GM18505 (cell line): ENCODE measurements at regions not wholly inside any gene's neighbourhood (a gene's known extent, or its start where the extent isn't known, plus 50 kb on each side); places are given as distances from the start of the nearest gene placed in this dataset.

Experiments used
- ATAC-seq: cut with Tn5 transposase; IDR thresholded peaks from one replicate; pipeline ENCODE4 v1.9.1; 2021; ENCODE audit not compliant: unreplicated experiment
- POLR2A ChIP-seq: IDR thresholded peaks from 4 replicates; pipeline ENCODE4 v1.6.1; 2011; ENCODE audit warnings: borderline replicate concordance; ENCODE audit not compliant: insufficient read depth, insufficient read length; ENCODE audit errors: extremely low read depth

DNA sequence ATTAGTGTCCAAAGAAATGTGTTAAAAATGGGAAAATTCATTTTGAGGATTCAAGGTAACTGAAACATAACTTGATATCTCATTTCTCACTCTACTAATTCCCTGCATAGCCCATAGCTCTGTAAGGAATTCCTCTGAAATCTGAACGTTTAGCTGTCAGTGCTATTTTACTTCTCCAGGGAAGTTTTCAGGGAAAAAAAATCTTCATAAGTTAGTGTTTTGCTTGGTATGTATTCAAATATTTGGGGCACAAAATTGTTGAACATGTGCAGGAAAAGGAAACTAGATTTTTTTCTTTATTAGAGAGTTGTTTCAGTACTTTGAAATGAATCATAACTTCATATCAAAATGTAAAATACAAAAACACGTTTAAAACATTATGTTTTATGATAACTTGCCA lies 891.4 kb downstream of the CENPC start:
- no peak for TF ChIP-seq POLR2A
- ATAC-seq, result no peak

DNA sequence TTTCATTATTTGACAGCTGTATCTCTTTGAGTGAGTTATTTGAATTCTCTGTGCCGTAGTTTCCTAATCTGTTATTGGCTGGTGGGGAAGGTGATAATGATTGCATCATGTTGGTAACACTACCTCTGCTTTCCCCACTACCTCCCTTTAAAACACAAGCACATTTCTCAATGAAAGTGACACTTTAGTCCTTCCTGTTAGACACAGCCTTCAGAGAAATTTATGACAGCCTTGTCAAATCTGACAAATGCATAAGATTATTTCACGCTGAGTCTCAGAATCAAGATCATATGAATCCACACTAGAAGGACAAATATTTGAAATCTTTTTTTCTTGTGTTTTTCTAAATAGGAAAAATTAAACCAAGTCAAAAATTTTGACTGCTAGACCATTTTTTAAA lies 896.1 kb downstream of the CENPC start:
- TF ChIP-seq POLR2A, result no peak
- no peak for ATAC-seq

DNA sequence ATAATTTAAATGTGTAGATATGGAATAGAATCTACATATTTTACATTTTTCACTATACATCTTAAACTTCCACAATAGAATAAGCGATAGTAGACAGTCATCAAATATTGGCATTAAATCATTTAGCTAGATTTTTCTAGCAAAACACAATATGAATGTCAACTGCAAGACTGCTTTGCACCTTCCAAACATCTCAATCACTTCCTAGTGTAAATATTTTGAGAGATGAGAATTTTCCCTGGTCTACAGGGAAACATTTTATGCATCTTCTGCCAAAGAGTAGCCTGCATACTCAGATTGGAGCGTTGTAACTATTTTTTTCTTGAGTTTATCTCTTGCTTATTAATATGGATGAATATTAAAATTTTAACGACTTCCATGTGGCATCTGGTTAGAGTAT lies 897.4 kb downstream of the CENPC start:
- TF ChIP-seq POLR2A, result no peak
- ATAC-seq, result no peak

DNA sequence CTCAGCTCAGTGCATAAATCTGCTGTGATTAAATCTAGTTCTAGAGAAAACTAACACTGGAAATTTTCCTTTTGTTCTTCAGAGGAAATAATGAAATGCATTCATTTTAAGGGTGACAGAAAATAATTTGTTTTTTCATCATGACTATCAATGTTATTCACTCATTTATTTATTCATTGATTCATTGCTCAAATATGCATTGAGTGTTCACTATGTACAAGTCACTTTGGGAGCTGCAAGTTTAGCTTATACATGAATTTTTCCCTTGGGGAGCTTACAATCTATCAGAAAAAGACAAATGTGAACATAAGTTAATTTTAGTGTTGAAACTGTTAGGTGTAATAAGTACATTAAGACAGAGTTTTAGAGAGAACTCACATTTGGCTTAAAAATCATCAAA lies 897.8 kb downstream of the CENPC start:
- TF ChIP-seq POLR2A, result no peak
- no peak for ATAC-seq

DNA sequence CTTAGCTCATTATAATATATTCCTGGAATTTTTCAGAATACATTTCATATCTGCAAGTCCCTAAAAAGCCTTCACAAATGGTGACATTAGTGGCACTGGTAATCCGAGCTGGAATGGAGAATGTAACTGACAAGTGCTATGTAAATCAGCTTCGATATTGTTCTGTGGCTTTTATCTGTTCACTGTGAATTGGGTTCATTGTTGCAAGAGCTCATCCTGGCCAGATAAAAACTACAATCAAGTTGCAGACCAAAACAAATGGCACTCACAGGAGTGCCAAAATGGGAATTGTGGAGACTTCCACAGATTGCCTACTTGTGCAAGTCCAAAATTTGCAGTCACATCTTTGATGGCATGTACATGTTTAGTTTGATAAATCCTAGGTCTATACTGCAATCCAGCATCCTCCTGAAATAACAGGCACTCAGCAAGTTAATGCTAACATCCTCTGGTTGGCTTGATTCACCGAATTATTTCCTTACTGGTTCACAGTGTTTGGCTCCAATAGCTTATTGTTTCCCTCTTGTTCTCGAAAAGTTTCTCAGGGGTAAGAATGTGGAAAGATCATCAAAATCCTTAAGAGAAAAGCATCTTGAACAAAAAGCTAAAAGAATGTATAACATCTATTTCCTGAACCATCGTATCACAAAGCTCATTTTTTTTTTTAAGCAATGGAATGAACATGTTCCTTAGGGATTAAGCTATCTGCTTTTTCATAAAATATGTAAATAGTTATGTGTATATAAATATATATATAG lies 904.9 kb downstream of the CENPC start:
- TF ChIP-seq POLR2A, result no peak
- no peak for ATAC-seq

DNA sequence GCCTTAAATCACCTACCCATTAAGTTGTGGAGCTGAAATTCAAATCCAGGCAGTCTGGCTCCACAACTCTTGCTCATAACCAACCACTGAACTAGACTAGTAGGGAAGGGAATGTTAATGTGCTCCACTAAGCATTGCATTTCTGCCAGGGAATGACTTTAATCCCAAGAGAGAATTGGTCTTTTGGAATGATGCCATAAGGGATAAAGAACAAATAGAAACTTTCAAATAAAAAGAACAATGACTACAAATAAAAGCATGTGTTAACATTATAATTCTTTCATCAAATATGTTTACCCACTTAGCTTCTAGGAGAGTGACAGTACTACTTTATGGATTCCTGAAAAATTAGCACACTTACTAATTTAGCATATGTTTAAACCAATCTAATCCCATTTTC lies 905.9 kb downstream of the CENPC start:
- no peak for ATAC-seq
- no peak for TF ChIP-seq POLR2A

DNA sequence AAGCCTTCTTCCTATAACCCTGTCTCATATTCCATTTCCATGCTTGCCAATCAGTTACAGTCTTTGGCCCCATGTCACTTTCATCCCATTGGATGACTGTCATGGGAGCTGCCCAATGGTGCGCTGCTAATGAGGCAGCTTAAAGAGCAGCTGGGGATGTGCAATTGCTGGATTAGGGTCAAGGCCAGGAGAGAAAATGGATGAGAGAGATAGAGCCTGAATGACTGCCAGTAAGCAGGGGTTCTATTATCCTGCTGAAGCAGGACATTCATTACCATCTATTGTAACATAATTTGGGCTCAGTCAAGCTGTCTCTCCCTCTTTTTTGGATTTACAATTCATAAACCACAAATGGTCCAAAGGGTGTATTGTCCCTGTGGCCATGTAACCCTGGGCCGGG lies 909.0 kb downstream of the CENPC start:
- no peak for ATAC-seq
- TF ChIP-seq POLR2A, result no peak

DNA sequence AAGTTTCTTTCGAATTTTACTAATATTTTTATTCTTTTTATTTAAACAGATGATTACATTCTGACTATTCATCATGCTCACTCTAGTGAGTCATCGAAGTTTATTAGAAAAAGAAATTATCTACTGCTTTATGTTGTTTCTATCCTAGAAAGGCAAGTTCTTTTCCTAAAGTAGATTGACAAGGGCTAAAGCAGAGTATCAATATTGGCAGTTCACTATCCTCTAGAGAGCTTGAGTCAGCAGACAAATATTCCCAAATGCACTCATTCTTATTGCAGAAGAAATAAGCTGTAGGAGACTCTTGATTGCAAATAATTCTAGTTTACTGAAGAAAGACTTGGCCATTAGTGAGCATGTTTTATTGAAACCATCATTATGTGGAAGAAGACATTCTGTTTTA lies 911.8 kb downstream of the CENPC start:
- ATAC-seq, result no peak
- TF ChIP-seq POLR2A, result no peak

DNA sequence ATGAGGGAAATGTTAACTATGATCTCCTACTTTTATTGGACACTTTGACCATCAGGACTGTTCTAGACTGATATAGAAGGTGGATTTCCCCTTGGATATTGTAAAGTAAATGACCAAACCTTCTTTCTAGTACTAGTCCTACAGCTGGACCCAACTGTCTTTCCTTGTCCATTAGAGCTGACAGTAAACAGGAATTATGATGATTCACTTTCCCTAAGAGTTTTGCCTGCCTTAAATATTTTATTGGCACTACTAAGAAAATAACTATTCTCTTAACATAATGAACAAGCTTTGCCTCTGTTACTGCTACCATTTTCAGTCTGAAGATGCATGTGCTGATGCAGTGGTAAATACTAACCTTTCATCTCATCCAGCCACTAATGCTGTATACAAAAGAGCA lies 915.4 kb downstream of the CENPC start:
- no peak for ATAC-seq
- TF ChIP-seq POLR2A, result no peak

DNA sequence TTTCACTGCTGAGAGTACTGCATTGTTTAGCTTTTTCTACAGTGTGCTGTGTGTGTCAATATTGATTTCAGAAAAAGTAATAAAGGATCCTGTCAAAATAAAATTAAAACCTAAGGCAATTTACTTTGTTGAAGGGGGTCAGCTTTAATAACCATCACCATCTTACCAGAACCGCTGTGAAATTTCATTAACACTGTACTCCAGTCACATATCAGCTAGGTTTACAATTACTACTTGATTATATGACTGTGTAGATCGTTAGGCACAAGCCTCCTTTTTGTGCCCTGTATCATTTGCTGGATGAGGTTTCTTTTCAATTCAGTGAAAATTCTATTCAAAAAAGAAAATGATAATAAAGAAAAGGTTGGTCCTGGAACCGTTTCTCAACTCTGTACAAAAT lies 917.2 kb downstream of the CENPC start:
- no peak for ATAC-seq
- no peak for TF ChIP-seq POLR2A

DNA sequence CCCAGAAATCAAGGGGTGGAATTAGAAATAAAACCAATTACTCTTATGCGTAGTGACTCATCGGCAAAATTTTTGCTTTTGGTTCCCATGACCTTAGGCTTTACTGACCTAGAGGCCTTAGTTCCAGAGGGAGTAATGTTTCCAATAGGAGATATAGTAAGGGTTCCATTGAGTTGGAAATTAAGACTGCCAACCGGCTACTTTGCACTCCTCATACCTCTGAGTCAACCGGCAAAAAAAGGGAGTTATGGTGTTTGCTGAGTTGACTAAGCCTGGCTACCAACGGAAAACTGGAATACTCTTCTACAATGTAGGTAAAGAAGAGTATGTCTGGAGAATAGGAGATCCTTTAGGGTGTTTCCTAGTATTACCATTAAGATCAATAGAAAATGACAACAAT lies 919.8 kb downstream of the CENPC start:
- no peak for ATAC-seq
- TF ChIP-seq POLR2A, result no peak

DNA sequence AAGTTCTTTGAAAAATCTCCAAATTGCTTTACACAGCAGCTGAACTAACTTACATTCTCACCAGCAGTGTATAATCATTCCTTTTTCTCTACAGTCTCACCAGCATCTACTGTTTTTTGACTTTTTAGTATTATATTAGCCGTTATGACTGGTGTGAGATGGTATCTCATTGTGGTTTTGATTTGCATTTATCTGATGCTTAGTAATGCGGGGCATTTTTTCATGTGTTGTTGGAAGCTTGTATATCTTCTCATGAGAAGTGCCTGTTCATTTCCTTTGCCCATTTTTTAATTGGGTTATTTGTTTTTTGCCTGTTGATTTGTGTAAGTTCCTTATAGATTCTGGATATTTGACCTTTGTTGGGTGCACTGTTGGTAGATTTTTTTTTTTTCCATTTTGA lies 931.7 kb downstream of the CENPC start:
- ATAC-seq, result no peak
- no peak for TF ChIP-seq POLR2A

DNA sequence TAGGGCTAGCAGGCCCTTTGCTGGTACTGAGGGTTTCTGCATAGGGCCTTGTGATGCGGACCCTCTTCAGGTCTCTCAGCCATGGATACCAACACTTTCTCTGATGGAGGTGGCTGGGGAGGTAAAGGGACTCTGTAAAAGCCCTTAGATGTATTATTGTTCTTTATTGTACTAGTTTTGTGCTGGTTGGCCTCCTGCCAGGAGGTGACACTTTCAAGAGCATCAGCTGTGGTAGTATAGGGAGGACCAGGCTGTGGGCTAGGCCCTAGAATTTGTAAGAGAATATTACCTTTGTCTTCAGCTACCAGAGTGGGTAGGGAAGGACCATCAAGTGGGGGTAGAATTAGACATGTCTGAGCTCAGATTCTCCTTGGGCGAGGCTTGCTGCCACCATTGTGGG lies 936.3 kb downstream of the CENPC start:
- TF ChIP-seq POLR2A, result no peak
- ATAC-seq, result no peak

DNA sequence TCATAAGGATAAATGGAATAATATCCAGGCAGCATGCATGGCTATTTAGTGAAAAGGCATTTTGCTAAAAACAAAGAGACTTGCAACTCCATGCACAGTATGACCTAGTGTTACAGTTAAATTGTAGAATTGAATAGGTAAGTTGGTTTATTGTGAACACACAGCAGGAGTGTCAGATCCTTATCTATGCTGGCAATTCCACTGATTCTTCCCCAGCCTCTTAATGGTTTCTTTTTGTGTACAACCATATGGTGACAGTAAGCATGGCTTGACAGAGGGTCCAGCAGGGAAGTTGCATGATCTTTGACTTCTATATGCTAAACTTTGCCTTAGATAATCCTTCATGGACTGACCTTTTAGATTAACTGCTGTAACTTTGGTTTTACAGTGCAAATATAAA lies 936.6 kb upstream of the EPHA5 start:
- no peak for TF ChIP-seq POLR2A
- ATAC-seq, result no peak

DNA sequence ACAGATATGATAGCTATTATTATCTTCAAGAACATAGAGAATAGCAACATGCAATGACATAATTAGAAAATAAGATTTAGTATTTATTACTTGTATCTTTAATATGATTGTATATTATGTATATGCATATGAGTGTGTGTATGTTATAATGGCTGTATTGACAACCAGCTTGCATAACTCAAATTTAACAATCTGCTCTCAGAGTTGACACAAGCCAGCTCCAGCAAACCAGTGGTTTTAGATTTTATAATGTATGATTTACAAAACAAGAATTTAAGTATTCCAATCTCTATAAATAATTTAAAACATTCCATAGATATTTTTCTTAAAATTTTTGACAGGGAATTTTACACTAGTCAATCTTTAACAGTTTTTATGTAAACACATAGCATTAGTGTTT lies 935.9 kb upstream of the EPHA5 start:
- no peak for ATAC-seq
- TF ChIP-seq POLR2A, result no peak
